ENCODE measurements at regions not wholly inside any gene's neighbourhood (a gene's known extent, or its start where the extent isn't known, plus 50 kb on each side); places are given as distances from the start of the nearest gene placed in this dataset.

DNA sequence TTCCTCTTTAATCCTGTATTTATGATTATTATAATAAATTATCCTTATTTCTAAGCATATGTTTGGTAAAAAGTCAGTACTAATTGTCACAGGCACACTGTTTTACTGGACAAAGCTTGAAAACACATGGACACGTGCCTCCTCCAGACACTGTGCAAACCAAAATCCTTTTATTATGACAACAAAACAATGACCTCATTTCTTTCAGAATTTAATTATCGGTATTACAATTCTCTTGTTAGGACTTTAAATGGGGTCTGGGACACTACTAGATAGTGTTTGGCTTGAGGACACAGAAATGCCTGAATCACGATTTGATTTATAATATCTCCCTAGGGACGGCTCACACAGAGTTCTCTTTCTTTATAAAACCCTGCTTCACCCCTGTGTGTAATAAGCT is 107.3 kb upstream of the IGSF10 start:
- no peak for TF ChIP-seq EZH2 (IDR thresholded peaks at IDR 0.05; ENCODE audit: borderline replicate concordance, low read depth, low read length, severe bottlenecking)
- TF ChIP-seq, protein P1, sequence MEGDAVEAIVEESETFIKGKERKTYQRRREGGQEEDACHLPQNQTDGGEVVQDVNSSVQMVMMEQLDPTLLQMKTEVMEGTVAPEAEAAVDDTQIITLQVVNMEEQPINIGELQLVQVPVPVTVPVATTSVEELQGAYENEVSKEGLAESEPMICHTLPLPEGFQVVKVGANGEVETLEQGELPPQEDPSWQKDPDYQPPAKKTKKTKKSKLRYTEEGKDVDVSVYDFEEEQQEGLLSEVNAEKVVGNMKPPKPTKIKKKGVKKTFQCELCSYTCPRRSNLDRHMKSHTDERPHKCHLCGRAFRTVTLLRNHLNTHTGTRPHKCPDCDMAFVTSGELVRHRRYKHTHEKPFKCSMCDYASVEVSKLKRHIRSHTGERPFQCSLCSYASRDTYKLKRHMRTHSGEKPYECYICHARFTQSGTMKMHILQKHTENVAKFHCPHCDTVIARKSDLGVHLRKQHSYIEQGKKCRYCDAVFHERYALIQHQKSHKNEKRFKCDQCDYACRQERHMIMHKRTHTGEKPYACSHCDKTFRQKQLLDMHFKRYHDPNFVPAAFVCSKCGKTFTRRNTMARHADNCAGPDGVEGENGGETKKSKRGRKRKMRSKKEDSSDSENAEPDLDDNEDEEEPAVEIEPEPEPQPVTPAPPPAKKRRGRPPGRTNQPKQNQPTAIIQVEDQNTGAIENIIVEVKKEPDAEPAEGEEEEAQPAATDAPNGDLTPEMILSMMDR (IDR thresholded peaks at IDR 0.05; ENCODE audit: borderline replicate concordance, extremely low read depth, low read length, poor library complexity, severe bottlenecking), result no peak
- no peak overlapping the region for H3K27ac ChIP-seq (ENCODE audit: low read length)
- no peak overlapping the region for H3K4me2 ChIP-seq (ENCODE audit: insufficient read depth, low read length)
- no peak overlapping the region for H2AFZ ChIP-seq (ENCODE audit: low read depth, low read length)
- no peaks in the 10 kb centered on the region for H3K36me3 ChIP-seq (ENCODE audit: insufficient read depth, low read length)
- H3K9ac ChIP-seq (ENCODE audit: low read depth, low read length), result no peak overlapping the region
- no peaks in the 10 kb centered on the region for H3K27me3 ChIP-seq (ENCODE audit: insufficient read depth, low read length, poor library complexity)
- ATAC-seq (ENCODE audit: insufficient read depth, low read depth), result no peak
- H3K4me1 ChIP-seq (ENCODE audit: insufficient read depth, low read length), result peaks cover 16% of the 10 kb centered on the region
- no peak overlapping the region for H3K4me3 ChIP-seq (ENCODE audit: low read depth in 1 of 2, low read length in 2 of 2)
- H4K20me1 ChIP-seq (ENCODE audit: insufficient read depth, low read length), result no peaks in the 10 kb centered on the region
- H3K79me2 ChIP-seq (ENCODE audit: insufficient read depth, low read length), result no peaks in the 10 kb centered on the region
- no peaks in the 10 kb centered on the region for H3K9me3 ChIP-seq (ENCODE audit: insufficient read depth, low read length, severe bottlenecking)
- no peak for DNase-seq

DNA sequence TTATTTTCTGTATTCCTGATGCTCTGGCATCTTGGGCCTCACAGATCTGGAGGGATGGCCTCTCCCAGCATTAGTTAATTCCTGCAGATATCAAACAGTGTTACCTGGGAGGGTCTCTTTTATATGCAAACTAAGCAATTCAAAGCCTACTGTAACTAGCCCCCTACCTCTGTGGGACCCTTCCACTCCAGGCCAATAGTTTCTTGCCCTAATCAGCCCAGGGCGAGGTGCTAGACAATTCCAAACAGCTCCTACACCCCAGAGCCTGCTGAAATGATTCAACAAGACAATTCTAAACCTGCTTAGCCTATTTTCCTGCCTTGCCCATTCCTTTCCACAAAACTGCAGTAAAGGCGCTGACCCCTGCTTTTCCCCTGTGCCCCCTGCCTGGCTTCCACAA is 106.6 kb upstream of the IGSF10 start:
- H3K9me3 ChIP-seq (ENCODE audit: insufficient read depth, low read length, severe bottlenecking), result no peaks in the 10 kb centered on the region
- no peak overlapping the region for H3K4me2 ChIP-seq (ENCODE audit: insufficient read depth, low read length)
- no peaks in the 10 kb centered on the region for H4K20me1 ChIP-seq (ENCODE audit: insufficient read depth, low read length)
- TF ChIP-seq, protein P1 (IDR thresholded peaks at IDR 0.05; ENCODE audit: borderline replicate concordance, extremely low read depth, low read length, poor library complexity, severe bottlenecking), result no peak
- TF ChIP-seq EZH2 (IDR thresholded peaks at IDR 0.05; ENCODE audit: borderline replicate concordance, low read depth, low read length, severe bottlenecking), result no peak
- no peak for DNase-seq
- no peak overlapping the region for H3K4me3 ChIP-seq (ENCODE audit: low read depth in 1 of 2, low read length in 2 of 2)
- ATAC-seq (ENCODE audit: insufficient read depth, low read depth), result no peak
- no peaks in the 10 kb centered on the region for H3K36me3 ChIP-seq (ENCODE audit: insufficient read depth, low read length)
- no peaks in the 10 kb centered on the region for H3K27me3 ChIP-seq (ENCODE audit: insufficient read depth, low read length, poor library complexity)
- peaks cover 16% of the 10 kb centered on the region for H3K4me1 ChIP-seq (ENCODE audit: insufficient read depth, low read length)
- H2AFZ ChIP-seq (ENCODE audit: low read depth, low read length), result peak overlapping the region; percentile 36; the same call in 1 of the 2 replicates
- no peak overlapping the region for H3K9ac ChIP-seq (ENCODE audit: low read depth, low read length)
- no peaks in the 10 kb centered on the region for H3K79me2 ChIP-seq (ENCODE audit: insufficient read depth, low read length)
- peak overlapping the region; percentile 41; the same call in 1 of the 2 replicates for H3K27ac ChIP-seq (ENCODE audit: low read length)

DNA sequence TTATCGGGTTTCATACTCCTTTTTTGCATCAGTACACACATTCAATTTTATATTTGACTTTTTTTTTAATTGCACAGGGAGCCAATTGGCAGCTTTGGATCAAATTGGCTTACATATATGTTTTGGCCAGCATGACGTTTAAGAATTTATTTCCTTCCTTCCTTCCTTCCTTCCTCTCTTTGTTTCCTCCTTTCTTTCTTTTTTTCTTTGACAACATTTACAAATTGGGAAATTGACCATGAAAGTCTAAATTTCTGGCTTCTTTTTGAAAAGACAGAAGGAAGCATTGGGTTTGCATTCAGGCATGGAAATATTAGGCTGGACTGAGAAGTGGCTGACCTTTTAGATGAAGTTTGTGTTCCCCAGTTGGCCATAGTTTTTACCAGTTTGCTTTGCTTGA is 103.4 kb upstream of the IGSF10 start:
- H3K27ac ChIP-seq (ENCODE audit: low read length), result no peak overlapping the region
- H3K4me2 ChIP-seq (ENCODE audit: insufficient read depth, low read length), result no peak overlapping the region
- no peak overlapping the region for H2AFZ ChIP-seq (ENCODE audit: low read depth, low read length)
- no peaks in the 10 kb centered on the region for H4K20me1 ChIP-seq (ENCODE audit: insufficient read depth, low read length)
- H3K79me2 ChIP-seq (ENCODE audit: insufficient read depth, low read length), result no peaks in the 10 kb centered on the region
- DNase-seq, result no peak
- no peak overlapping the region for H3K4me3 ChIP-seq (ENCODE audit: low read depth in 1 of 2, low read length in 2 of 2)
- TF ChIP-seq, protein P1 (IDR thresholded peaks at IDR 0.05; ENCODE audit: borderline replicate concordance, extremely low read depth, low read length, poor library complexity, severe bottlenecking), result no peak
- no peak for TF ChIP-seq EZH2 (IDR thresholded peaks at IDR 0.05; ENCODE audit: borderline replicate concordance, low read depth, low read length, severe bottlenecking)
- ATAC-seq (ENCODE audit: insufficient read depth, low read depth), result no peak
- no peaks in the 10 kb centered on the region for H3K9me3 ChIP-seq (ENCODE audit: insufficient read depth, low read length, severe bottlenecking)
- no peaks in the 10 kb centered on the region for H3K36me3 ChIP-seq (ENCODE audit: insufficient read depth, low read length)
- 0 out of 2 replicates have a peak, but pooled peaks cover 3% of the 10 kb centered on the region for H3K4me1 ChIP-seq (ENCODE audit: insufficient read depth, low read length)
- no peaks in the 10 kb centered on the region for H3K27me3 ChIP-seq (ENCODE audit: insufficient read depth, low read length, poor library complexity)
- no peak overlapping the region for H3K9ac ChIP-seq (ENCODE audit: low read depth, low read length)

DNA sequence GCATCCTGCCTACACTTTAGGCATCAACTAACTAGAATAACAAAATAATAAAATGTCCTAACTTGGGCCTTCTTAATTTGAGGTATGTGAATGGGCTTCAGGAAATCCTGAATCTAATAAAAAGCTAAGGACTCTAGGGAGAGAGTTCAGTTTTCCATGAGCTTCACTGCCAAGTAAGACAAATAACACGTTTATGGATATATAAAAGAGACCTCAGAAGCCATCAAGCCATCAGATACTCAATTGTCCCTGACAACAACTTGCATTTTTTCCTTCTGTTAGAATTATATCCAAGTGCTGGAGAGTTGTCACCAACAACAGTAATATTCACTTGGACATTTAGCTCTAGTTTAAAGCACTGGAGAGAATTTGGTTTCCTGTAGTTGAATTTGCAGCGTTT is 102.4 kb upstream of the IGSF10 start:
- no peaks in the 10 kb centered on the region for H3K27me3 ChIP-seq (ENCODE audit: insufficient read depth, low read length, poor library complexity)
- TF ChIP-seq, protein P1 (IDR thresholded peaks at IDR 0.05; ENCODE audit: borderline replicate concordance, extremely low read depth, low read length, poor library complexity, severe bottlenecking), result no peak
- TF ChIP-seq EZH2 (IDR thresholded peaks at IDR 0.05; ENCODE audit: borderline replicate concordance, low read depth, low read length, severe bottlenecking), result no peak

More for the DNA sequence above, 102.4 kb upstream of the IGSF10 start:
- H3K4me1 ChIP-seq (ENCODE audit: insufficient read depth, low read length), result 0 out of 2 replicates have a peak, but pooled peaks cover 3% of the 10 kb centered on the region
- H3K9me3 ChIP-seq (ENCODE audit: insufficient read depth, low read length, severe bottlenecking), result no peaks in the 10 kb centered on the region
- DNase-seq (no peak), ATAC-seq (ENCODE audit: insufficient read depth, low read depth) (no peak)
- H2AFZ ChIP-seq (ENCODE audit: low read depth, low read length), result no peak overlapping the region
- H3K4me2 ChIP-seq (ENCODE audit: insufficient read depth, low read length), result no peak overlapping the region
- no peaks in the 10 kb centered on the region for H4K20me1 ChIP-seq (ENCODE audit: insufficient read depth, low read length)
- H3K9ac ChIP-seq (ENCODE audit: low read depth, low read length), result no peak overlapping the region
- H3K27ac ChIP-seq (ENCODE audit: low read length), result no peak overlapping the region
- no peaks in the 10 kb centered on the region for H3K79me2 ChIP-seq (ENCODE audit: insufficient read depth, low read length)
- H3K36me3 ChIP-seq (ENCODE audit: insufficient read depth, low read length), result no peaks in the 10 kb centered on the region
- H3K4me3 ChIP-seq (ENCODE audit: low read depth in 1 of 2, low read length in 2 of 2), result no peak overlapping the region

All from DND-41 (cell line).